PC-3 (cell line): ENCODE measurements at regions not wholly inside any gene's neighbourhood (a gene's known extent, or its start where the extent isn't known, plus 50 kb on each side); places are given as distances from the start of the nearest gene placed in this dataset.

Experiments
- ATAC-seq: fragments of 200-7000 bp; cut with Tn5 transposase; 2 replicates; pipeline ENCODE4 v1.9.1; 2020; ENCODE audit warnings: mild to moderate bottlenecking, moderate library complexity
- BruUV-seq: library from RNA; stranded (reverse); fragments of 400-500 nt; replicated peaks from 2 replicates; lab custom pipeline; 2021; lab: Mats Ljungman, UMichigan
- CTCF ChIA-PET: fragments of 300-600 bp; sonication (Branson Sonifier 250); formaldehyde crosslinking; loops from one replicate; lab custom pipeline; 2022; ENCODE audit warnings: antibody characterized with exemption; lab: Charles Lee
- POLR2A ChIA-PET: fragments of 300-600 bp; sonication (Branson Sonifier 250); formaldehyde crosslinking; loops from one replicate; lab custom pipeline; 2022; ENCODE audit warnings: antibody characterized with exemption; ENCODE audit not compliant: unreplicated experiment; lab: Charles Lee
- DNase-seq: peaks from one replicate; pipeline ENCODE4 v3.0.0-alpha.2; 2015
- H2AFZ ChIP-seq: fragments of 300-600 bp; sonication (generic); 2 replicates; pipeline ENCODE4 v1.6.0; 2016; ENCODE audit warnings: antibody characterized with exemption, low read length
- H3F3A ChIP-seq: fragments of 300-600 bp; sonication (generic); one replicate; pipeline ENCODE4 v1.6.0; 2017; ENCODE audit warnings: antibody characterized with exemption, low read length, control low read depth, mild to moderate bottlenecking; ENCODE audit not compliant: unreplicated experiment
- H3K27ac ChIP-seq: fragments of 300-600 bp; sonication (generic); 2 replicates; pipeline ENCODE4 v1.5.1; 2016; ENCODE audit warnings: mild to moderate bottlenecking, low read length
- H3K27me3 ChIP-seq: fragments of 300-600 bp; sonication (generic); 2 replicates; pipeline ENCODE4 v1.6.1; 2016; ENCODE audit warnings: low read length, mixed read lengths
- H3K36me3 ChIP-seq: fragments of 300-600 bp; sonication (generic); 2 replicates; pipeline ENCODE4 v1.6.1; 2016; ENCODE audit warnings: low read depth, mixed run types, low read length, mixed read lengths
- H3K4me1 ChIP-seq: fragments of 300-600 bp; sonication (generic); 2 replicates; pipeline ENCODE4 v1.5.1; 2016; ENCODE audit warnings: low read length; ENCODE audit not compliant: insufficient read depth
- H3K4me2 ChIP-seq: fragments of 300-600 bp; sonication (generic); 2 replicates; pipeline ENCODE4 v1.6.0; 2016; ENCODE audit warnings: low read length
- H3K4me3 ChIP-seq: fragments of 300-600 bp; sonication (generic); 2 replicates; pipeline ENCODE4 v1.5.1; 2016; ENCODE audit warnings: mild to moderate bottlenecking, low read length, mixed read lengths
- H3K79me2 ChIP-seq: fragments of 300-600 bp; sonication (generic); 2 replicates; pipeline ENCODE4 v1.6.1; 2017; ENCODE audit warnings: low read length, mixed read lengths
- H3K9ac ChIP-seq: fragments of 300-600 bp; sonication (generic); 2 replicates; pipeline ENCODE4 v1.6.0; 2016; ENCODE audit warnings: mild to moderate bottlenecking, low read length
- H3K9me2 ChIP-seq: fragments of 300-600 bp; sonication (generic); replicated peaks from 2 replicates; pipeline ENCODE4 v1.6.1; 2016; ENCODE audit warnings: mixed run types, low read length, mixed read lengths
- H3K9me3 ChIP-seq: fragments of 300-600 bp; sonication (generic); 2 replicates; pipeline ENCODE4 v1.6.1; 2016; ENCODE audit warnings: low read length, mixed read lengths
- H4K20me1 ChIP-seq: fragments of 300-600 bp; sonication (generic); 2 replicates; pipeline ENCODE4 v1.6.1; 2016; ENCODE audit warnings: low read length, mixed read lengths
- EZH2 ChIP-seq: fragments of 300-600 bp; sonication (generic); IDR thresholded peaks from one replicate; pipeline ENCODE4 v1.6.1; 2017; ENCODE audit warnings: antibody characterized with exemption, mild to moderate bottlenecking, low read length; ENCODE audit not compliant: unreplicated experiment
- EZH2phosphoT487 ChIP-seq: fragments of 300-600 bp; sonication (generic); IDR thresholded peaks from 2 replicates; pipeline ENCODE4 v1.6.1; 2018; ENCODE audit warnings: mild to moderate bottlenecking, antibody characterized with exemption, low read length, borderline replicate concordance
- intact Hi-C: fragments of 100-400 bp; cut with micrococcal nuclease; formaldehyde crosslinking; loops from 2 replicates; pipeline ENCODE4 v1.9.0; 2023
- TF ChIP-seq, protein P1 (sequence below): fragments of 300-600 bp; sonication (generic); conservative IDR thresholded peaks from 2 replicates; pipeline ENCODE4 v1.5.1; 2017; ENCODE audit warnings: antibody characterized with exemption, low read depth, mild to moderate bottlenecking, low read length

DNA sequence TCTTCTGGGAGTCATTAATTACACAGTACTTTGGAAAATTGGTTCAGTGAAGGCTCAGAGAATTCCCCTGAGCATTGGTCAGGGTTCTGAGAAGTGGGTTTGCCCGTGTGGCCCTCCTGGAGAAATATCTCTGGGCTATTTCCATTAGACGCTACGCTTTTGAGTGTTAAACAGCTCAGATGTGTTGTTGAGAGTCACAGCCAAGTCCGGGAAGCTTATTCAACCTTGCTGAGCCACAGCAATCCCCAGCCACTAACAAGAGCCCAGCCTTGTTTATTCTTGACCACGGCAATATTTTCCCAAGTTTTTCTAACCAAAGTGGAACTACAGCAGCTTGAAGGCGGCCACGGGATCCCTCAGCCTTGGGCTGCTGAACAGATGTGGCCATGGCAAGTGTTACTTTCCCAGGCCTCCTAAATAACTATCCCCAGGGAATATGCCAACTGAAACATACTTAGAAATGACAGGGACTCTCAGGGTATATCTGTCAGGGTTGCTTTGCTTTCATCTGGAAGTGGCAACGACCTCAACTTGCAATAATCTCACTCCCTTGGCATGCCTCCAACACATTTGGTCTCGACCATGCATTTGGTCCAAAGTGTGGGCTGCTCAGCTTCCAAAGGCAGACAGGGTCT lies 214.7 kb downstream of the EMX2 start:
- H3K9me3 ChIP-seq: no peaks in the 10 kb centered on the region
- intact Hi-C loops: no loop called here
- no peaks in the 10 kb centered on the region for H3F3A ChIP-seq
- CTCF ChIA-PET: no interaction called here
- no peak overlapping the region for H3K4me3 ChIP-seq
- ATAC-seq (no peak), DNase-seq (no peak)
- peaks cover 49% of the 10 kb centered on the region for H3K27me3 ChIP-seq
- H3K4me1 ChIP-seq: no peaks in the 10 kb centered on the region
- no peak overlapping the region for H3K4me2 ChIP-seq
- H3K36me3 ChIP-seq: no peaks in the 10 kb centered on the region
- no peaks in the 10 kb centered on the region for H3K9me2 ChIP-seq
- H4K20me1 ChIP-seq: no peaks in the 10 kb centered on the region
- no TSS peak for BruUV-seq
- no peaks in the 10 kb centered on the region for H3K79me2 ChIP-seq
- H3K9ac ChIP-seq: no peak overlapping the region
- POLR2A ChIA-PET: no interaction called here
- no peak overlapping the region for H3K27ac ChIP-seq
- H2AFZ ChIP-seq: no peak overlapping the region
- no peak for TF ChIP-seq EZH2
- TF ChIP-seq, protein P1, sequence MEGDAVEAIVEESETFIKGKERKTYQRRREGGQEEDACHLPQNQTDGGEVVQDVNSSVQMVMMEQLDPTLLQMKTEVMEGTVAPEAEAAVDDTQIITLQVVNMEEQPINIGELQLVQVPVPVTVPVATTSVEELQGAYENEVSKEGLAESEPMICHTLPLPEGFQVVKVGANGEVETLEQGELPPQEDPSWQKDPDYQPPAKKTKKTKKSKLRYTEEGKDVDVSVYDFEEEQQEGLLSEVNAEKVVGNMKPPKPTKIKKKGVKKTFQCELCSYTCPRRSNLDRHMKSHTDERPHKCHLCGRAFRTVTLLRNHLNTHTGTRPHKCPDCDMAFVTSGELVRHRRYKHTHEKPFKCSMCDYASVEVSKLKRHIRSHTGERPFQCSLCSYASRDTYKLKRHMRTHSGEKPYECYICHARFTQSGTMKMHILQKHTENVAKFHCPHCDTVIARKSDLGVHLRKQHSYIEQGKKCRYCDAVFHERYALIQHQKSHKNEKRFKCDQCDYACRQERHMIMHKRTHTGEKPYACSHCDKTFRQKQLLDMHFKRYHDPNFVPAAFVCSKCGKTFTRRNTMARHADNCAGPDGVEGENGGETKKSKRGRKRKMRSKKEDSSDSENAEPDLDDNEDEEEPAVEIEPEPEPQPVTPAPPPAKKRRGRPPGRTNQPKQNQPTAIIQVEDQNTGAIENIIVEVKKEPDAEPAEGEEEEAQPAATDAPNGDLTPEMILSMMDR: no peak

DNA sequence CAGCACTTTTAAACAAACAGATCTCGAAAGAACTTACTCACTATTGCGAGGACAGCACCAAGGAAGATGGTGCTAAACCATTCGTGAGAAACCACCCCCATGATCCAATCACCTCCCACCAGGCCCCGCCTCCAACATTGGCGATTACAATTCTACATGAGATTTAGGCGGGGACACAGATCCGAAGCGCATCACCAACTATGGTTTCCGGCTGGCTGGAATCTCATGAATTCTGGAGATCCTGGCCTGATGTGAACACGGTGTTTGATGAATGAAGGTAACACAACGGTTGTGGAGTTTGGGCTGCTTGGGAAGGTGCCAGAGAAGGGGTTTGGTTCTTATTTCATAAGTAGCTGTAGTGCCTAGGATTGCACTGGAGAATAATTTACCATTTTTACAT lies 216.7 kb downstream of the EMX2 start:
- Histone ChIP-seq H3K9ac (no peak overlapping the region), H3K4me2 (no peak overlapping the region), H3K27me3 (peaks cover 63% of the 10 kb centered on the region), H3K9me2 (no peaks in the 10 kb centered on the region), H3K9me3 (no peaks in the 10 kb centered on the region), H3K27ac (no peak overlapping the region), H3K4me1 (no peaks in the 10 kb centered on the region), H3F3A (no peaks in the 10 kb centered on the region), H3K36me3 (no peaks in the 10 kb centered on the region), H4K20me1 (no peaks in the 10 kb centered on the region), H3K79me2 (no peaks in the 10 kb centered on the region), H3K4me3 (no peak overlapping the region), H2AFZ (no peak overlapping the region)
- BruUV-seq: no TSS peak
- ChIA-PET CTCF (no interaction called here), POLR2A (no interaction called here)
- no peak for DNase-seq
- TF ChIP-seq, protein P1: no peak
- no peak for TF ChIP-seq EZH2
- TF ChIP-seq EZH2phosphoT487: no peak
- intact Hi-C loops: no loop called here
- ATAC-seq: no peak

DNA sequence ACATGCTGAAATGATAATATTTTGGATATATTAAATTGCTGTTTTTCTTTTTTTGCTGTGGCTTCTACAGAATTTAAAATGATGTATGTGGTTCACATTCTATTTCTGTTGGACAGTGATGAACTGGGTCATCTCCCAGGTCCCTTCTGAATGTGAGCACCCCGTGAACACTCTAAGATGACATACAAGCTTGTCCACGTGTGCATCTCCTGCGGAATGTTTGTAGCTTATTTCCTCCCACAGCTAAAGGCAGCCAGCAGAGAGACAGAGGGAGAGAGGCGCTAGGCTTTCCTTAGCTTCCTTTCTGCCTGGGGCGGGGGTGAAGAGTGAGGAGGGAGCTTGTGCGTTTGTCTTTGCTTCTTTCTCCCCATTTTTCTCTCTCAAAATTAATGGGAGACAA lies 219.1 kb downstream of the EMX2 start:
- Histone ChIP-seq H4K20me1 (no peaks in the 10 kb centered on the region), H3K27me3 (peaks cover 53% of the 10 kb centered on the region), H3K4me1 (no peaks in the 10 kb centered on the region), H3K4me3 (no peak overlapping the region), H3K9me2 (no peaks in the 10 kb centered on the region), H3K4me2 (no peak overlapping the region), H3K36me3 (no peaks in the 10 kb centered on the region), H3K27ac (no peak overlapping the region), H2AFZ (no peak overlapping the region), H3K9ac (no peak overlapping the region), H3K9me3 (no peaks in the 10 kb centered on the region), H3F3A (no peaks in the 10 kb centered on the region), H3K79me2 (no peaks in the 10 kb centered on the region)
- POLR2A ChIA-PET: no interaction called here
- no peak for TF ChIP-seq EZH2phosphoT487
- ATAC-seq (no peak), DNase-seq (no peak)
- BruUV-seq: no TSS peak
- CTCF ChIA-PET: no interaction called here
- intact Hi-C loops: no loop called here
